HL-60 (cell line): ENCODE measurements at regions not wholly inside any gene's neighbourhood (a gene's known extent, or its start where the extent isn't known, plus 50 kb on each side); places are given as distances from the start of the nearest gene placed in this dataset.

Source experiments
- DNase-seq, 2 experiments: peaks; one replicate each; pipeline ENCODE4 v3.0.0-alpha.2; 2010 to 2020; ENCODE audit warnings: low read depth in 1 of 2, low spot score in 1 of 2
- H3K27ac ChIP-seq: fragments of 250-450 bp; sonication (Bioruptor Pico); replicated peaks from 2 replicates; pipeline ENCODE4 v1.5.1; 2020; ENCODE audit warnings: mild to moderate bottlenecking, moderate library complexity
- H3K27me3 ChIP-seq: fragments of 250-450 bp; sonication (Bioruptor Pico); 2 replicates; pipeline ENCODE4 v1.5.1; 2021; ENCODE audit warnings: mild to moderate bottlenecking, moderate library complexity; ENCODE audit not compliant: insufficient read depth, poor library complexity, severe bottlenecking
- H3K4me3 ChIP-seq: replicated peaks from 2 replicates; pipeline ENCODE4 v1.5.1; 2011; ENCODE audit warnings: mild to moderate bottlenecking, control low read depth, low read length; ENCODE audit not compliant: insufficient read depth
- GABPA ChIP-seq: IDR thresholded peaks from 2 replicates; pipeline ENCODE4 v1.6.1; 2012; ENCODE audit warnings: low read depth
- POLR2AphosphoS5 ChIP-seq: IDR thresholded peaks from 2 replicates; pipeline ENCODE4 v1.6.1; 2012; ENCODE audit warnings: low read depth
- SPI1 ChIP-seq: IDR thresholded peaks from 2 replicates; pipeline ENCODE4 v1.6.1; 2012; ENCODE audit warnings: low read depth, mild to moderate bottlenecking, borderline replicate concordance
- TF ChIP-seq, protein P1 (sequence below): IDR thresholded peaks from 2 replicates; pipeline ENCODE4 v1.6.1; 2012; ENCODE audit warnings: low read depth; ENCODE audit not compliant: insufficient replicate concordance
- TF ChIP-seq, protein P2 (sequence below): IDR thresholded peaks from one replicate; pipeline ENCODE4 v1.5.1; 2011; ENCODE audit warnings: low read length, control low read depth, inconsistent platforms; ENCODE audit not compliant: insufficient read depth

DNA sequence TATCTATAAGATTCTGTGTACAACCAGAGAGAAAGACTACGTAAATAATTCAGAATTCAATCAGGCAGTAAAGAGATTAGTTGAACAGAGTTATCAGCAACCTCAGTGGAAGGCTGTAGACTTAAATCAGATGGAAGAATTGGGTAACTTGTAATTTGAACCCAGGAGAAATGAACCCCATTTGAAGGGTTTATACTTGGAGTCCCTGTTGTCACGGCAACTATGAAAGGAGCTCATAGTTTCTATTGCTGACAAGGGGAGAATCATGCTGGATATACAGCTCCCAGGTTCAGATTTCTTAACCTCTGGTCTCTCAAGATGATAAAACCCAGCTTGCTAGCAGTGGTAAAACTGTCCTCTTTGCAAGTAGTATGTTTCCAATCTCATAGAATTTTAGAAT, 54.4 kb upstream of the BMP4 start:
- no peak for DNase-seq
- TF ChIP-seq, protein P1, sequence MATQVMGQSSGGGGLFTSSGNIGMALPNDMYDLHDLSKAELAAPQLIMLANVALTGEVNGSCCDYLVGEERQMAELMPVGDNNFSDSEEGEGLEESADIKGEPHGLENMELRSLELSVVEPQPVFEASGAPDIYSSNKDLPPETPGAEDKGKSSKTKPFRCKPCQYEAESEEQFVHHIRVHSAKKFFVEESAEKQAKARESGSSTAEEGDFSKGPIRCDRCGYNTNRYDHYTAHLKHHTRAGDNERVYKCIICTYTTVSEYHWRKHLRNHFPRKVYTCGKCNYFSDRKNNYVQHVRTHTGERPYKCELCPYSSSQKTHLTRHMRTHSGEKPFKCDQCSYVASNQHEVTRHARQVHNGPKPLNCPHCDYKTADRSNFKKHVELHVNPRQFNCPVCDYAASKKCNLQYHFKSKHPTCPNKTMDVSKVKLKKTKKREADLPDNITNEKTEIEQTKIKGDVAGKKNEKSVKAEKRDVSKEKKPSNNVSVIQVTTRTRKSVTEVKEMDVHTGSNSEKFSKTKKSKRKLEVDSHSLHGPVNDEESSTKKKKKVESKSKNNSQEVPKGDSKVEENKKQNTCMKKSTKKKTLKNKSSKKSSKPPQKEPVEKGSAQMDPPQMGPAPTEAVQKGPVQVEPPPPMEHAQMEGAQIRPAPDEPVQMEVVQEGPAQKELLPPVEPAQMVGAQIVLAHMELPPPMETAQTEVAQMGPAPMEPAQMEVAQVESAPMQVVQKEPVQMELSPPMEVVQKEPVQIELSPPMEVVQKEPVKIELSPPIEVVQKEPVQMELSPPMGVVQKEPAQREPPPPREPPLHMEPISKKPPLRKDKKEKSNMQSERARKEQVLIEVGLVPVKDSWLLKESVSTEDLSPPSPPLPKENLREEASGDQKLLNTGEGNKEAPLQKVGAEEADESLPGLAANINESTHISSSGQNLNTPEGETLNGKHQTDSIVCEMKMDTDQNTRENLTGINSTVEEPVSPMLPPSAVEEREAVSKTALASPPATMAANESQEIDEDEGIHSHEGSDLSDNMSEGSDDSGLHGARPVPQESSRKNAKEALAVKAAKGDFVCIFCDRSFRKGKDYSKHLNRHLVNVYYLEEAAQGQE = no peak
- TF ChIP-seq SPI1 = no peak
- TF ChIP-seq GABPA = no peak
- TF ChIP-seq, protein P2, sequence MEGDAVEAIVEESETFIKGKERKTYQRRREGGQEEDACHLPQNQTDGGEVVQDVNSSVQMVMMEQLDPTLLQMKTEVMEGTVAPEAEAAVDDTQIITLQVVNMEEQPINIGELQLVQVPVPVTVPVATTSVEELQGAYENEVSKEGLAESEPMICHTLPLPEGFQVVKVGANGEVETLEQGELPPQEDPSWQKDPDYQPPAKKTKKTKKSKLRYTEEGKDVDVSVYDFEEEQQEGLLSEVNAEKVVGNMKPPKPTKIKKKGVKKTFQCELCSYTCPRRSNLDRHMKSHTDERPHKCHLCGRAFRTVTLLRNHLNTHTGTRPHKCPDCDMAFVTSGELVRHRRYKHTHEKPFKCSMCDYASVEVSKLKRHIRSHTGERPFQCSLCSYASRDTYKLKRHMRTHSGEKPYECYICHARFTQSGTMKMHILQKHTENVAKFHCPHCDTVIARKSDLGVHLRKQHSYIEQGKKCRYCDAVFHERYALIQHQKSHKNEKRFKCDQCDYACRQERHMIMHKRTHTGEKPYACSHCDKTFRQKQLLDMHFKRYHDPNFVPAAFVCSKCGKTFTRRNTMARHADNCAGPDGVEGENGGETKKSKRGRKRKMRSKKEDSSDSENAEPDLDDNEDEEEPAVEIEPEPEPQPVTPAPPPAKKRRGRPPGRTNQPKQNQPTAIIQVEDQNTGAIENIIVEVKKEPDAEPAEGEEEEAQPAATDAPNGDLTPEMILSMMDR = no peak
- no peak for TF ChIP-seq POLR2AphosphoS5
- Histone ChIP-seq H3K27me3 (peaks cover 4% of the 10 kb centered on the region), H3K27ac (no peak overlapping the region), H3K4me3 (no peak overlapping the region)

DNA sequence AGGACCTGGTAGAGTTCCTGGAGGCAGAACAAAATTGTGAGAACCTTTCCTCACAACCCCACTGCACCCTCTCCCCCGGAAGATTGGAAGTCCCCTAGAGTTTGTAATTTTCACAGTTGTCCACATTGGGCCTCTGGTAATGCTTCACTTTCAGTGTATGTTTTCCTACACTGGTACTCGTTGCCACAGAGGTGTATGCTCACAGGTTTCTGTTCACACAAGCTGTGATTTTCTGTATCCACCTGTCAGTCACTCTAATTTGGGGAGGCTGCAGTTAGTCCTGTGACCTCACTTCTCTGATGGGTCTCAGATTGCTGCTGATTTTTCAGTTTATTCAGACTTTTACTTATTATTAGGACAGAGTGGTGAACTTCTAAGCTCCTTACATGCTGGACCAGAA, 66.4 kb upstream of the BMP4 start:
- Histone ChIP-seq H3K4me3 (no peak overlapping the region), H3K27ac (no peak overlapping the region), H3K27me3 (peaks cover under 1% of the 10 kb centered on the region)
- TF ChIP-seq SPI1 = no peak
- TF ChIP-seq, protein P2 = no peak
- TF ChIP-seq, protein P1 = no peak
- no peak for TF ChIP-seq POLR2AphosphoS5
- TF ChIP-seq GABPA = no peak
- no peak for DNase-seq

DNA sequence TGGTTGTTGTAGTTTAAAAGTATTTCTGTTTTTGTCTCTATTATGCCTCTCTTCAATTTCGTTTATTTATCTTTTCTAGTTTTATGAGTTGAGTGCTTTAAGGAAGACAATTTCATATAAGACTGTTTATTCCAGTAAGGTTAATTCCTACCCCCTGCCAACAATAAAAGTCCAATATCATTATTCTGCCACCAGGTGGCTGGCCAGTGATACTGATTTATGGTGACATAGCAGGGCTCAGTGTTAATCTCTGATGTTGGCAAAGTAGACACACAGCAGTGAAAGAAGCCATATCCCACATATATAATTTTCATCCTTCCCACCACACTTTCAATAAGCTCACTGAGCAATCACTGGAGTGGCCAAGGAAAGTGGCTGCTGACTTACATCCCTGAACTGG, 69.0 kb upstream of the BMP4 start:
- no peak for DNase-seq
- no peak for TF ChIP-seq GABPA
- TF ChIP-seq, protein P2 = no peak
- TF ChIP-seq SPI1 = no peak
- TF ChIP-seq, protein P1 = no peak
- no peak for TF ChIP-seq POLR2AphosphoS5

More for the DNA sequence above, 69.0 kb upstream of the BMP4 start:
- H3K27me3 ChIP-seq = no peaks in the 10 kb centered on the region
- no peak overlapping the region for H3K27ac ChIP-seq
- H3K4me3 ChIP-seq = no peak overlapping the region
